ENCODE measurements at regions not wholly inside any gene's neighbourhood (a gene's known extent, or its start where the extent isn't known, plus 50 kb on each side); places are given as distances from the start of the nearest gene placed in this dataset.
"Not testable (repeated sequence)": the region's sequence is repeated elsewhere in the genome, so short reads cannot be mapped to it uniquely, and the experiment has no call there.

DNA sequence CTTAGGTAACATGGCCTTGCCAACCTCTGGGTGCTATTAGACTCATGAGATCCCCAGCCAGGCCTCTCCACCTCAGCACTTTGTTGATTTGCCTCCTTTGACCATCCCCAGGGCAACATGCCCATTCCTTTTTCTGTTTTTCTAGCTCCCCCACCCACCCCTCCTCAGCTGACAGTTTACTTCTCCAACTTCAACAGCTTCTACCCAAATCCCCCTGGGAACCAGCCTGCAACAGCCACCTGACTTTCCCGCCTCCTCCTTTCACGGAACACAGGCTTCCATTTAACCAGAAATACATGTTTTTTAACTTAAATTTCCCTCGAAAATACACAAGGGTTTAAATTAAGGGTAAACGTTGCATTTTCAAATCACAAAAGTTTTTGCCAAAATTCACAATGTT is 117.3 kb downstream of the DLEU7 start:
- no peak for DNase-seq

DNA sequence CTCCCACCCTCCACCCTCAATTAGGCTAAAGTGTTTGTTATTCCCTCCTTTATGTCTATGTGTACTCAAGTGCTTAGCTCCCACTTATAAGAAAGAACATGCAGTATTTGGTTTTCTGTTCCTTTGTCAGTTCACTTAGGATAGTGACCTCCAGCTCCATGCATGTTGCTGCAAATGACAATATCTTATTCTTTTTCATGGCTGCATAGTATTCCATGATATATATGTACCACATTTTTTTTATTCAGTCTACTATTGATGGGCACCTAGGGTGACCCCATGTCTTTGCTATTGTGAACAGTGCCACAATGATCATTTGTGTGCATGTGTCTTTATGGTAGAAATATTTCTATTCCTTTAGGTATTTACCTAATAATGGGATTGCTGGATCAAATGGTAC is 114.3 kb downstream of the DLEU7 start:
- DNase-seq = no peak

DNA sequence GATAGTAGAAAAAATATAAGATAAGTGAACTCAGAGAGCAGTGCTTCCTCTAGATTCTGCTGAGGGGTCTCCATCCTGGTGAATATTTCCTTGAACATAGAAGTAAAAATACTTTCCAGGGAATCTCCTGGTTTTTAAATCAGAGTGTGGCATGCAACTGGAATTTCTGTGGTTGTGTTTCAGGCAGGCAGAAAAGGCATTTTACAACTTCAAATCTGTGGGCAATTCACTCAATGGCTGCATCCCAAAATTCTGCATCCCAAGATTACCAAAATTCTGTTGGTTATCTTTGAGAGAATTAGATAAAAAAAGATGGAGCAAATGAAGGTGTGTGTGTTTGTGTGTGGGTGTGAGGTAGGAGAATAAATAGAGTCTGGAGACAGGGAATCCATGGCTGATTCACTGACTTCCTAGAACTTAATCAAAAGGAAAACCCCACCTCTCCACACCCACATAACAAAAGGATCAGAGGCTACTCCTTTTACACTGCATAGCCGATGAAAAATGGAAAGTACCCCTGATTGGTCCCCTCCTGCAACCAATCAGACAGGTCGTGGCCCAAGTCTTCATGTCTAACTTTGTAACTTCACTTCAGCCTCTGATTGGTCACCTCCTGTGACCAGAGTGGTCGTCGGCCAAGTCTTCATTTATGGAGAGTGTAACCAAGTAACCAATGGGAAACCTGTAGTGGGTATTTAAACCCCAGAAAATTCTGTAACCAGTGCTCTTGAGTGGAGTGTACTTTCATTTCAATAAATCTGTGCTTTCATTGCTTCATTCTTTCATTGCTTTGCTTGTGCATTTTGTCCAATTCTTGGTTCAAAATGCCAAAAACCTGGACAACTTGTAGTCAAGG is 112.8 kb downstream of the DLEU7 start:
- DNase-seq = no peak

DNA sequence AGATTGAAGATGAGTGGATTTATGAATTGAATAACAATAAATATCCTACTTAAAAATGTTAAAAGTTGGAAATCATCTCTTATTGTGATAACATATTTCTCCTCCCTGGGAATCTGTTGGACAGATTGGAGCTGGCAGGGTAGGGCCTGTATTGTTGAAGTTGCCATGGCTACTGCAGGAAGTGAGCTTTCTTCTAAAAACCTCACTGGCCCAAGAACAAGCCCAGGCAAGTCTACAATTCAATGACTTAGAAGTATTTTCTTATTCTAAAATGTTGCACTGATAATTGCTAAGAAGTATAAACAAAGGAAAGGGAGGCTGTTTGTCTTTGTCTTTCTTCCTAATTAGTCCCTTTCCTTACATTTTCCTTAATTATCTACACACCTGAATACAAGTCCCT is 112.1 kb downstream of the DLEU7 start:
- DNase-seq = no peak

DNA sequence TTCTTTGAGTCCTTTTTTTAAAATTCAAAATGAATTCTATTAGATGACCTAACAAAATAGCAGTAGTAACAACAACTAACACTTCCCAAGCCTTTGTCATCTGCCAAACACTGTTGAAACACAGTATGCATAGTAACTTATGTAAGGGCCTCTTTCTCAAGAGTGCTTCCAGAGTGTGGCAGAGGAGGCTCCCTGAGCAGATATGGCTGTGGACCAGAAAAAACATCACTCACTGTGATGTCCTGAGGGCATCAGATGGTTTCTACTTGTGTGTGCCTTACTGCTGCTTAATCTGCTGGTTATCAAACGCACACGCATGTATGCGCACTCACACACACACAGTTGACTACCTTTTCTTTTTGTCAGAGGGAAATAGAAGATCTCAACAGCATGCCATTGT is 110.8 kb downstream of the DLEU7 start:
- no peak for DNase-seq

DNA sequence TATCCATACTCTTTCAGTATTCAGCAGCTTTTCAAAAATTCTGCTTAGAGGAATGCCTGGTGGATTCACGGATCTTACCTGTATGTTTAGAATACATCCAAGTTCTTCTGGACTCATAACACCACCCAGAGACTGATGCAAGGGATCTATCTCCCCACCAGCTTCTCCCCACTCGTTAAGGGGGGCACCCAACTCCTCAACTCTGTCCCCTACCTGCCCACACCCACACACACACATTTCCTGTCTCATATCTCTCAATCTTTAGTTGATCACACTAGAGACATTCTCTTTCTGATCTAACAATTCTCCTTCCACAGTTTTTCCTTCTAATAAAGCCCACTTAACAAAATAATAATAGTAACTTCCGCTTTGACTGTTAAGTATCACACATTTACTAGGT is 110.1 kb downstream of the DLEU7 start:
- no peak for DNase-seq

DNA sequence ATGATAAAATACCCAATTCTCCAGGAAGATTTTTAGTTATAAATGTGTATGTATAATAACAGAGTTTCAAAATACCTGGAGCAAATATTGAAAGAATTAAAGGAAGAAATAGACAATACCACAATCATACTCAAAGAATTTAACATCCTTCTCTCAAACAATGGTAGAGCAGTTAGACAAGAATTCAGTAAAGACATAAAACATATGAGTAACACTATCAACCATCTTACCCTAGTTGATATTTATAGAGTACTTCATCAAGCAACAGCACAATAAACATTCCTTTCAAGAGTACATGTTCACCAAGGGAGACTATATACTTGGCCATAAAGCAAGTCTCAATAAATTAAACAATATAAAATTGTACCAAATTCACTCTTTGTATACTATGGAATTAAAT is 108.4 kb downstream of the DLEU7 start:
- no peak for DNase-seq

DNA sequence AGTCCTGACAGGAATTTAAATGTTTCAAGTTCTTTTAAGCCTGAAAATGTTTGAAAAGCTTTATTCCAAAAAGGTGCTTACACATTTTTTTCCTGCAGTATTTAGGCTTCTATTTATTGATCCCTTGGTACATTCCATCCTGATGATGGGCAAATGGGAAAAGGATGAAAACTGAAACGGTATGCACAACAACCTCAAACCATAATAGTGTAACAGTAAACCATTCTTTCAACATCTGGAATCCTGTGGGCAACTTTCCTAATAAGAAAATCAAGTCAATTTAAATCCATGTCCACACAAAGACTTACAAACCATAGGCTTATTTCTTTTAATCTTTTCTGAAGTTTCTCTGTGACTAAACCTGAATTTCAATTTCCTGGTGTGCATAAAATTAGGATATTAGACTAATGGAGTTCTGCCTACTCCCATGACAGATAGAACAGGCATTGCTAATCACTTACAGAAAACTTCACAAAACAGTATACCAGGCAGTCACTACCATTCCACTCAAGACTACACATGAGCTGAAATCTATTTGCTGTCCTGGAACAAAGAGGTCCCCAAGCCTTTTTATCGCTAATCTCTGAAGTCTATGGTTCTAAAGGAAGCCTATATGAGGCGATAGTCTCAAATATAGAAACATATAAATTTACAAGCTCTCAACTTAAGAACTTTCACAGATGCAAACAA is 103.3 kb downstream of the DLEU7 start:
- DNase-seq = no peak

DNA sequence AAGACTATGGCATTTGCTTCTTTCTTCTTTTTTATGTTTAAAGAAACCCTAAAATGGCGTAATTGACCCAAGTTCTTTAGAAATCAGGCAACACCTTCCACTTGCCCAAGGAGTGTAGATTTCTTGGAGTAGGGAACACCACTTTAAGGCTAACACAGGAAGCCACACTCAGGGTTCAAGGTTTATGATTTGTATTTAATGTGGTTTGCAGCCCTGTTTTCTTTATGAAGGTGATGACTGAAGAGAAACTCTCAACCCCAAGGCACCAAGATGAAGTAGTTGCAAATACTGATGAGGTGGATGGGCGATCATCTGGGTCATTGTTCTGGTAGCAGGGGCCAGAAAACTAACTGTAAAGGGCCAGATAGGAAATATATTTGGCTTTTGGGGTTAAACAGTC is 101.1 kb downstream of the DLEU7 start:
- DNase-seq = no peak

DNA sequence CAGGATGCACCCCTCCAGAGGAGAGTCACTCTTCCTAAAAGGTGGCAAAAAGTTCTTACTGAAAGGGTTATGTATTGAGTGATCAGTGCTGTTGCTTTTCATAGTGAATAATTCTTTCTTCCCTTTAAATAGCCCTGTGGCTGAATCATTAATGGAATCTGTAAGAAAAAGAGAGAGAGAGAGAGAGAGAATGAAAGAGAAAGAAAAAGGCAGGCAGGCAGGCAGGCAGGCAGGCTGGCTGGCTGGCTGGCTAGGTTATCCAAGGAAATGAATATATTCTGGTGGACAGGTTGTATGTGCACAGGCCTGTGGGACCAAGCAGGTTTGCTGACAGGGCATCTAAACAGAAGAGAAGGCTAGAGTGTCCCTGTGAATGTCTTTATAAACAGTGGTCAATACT is 100.5 kb downstream of the DLEU7 start:
- no peak for DNase-seq

DNA sequence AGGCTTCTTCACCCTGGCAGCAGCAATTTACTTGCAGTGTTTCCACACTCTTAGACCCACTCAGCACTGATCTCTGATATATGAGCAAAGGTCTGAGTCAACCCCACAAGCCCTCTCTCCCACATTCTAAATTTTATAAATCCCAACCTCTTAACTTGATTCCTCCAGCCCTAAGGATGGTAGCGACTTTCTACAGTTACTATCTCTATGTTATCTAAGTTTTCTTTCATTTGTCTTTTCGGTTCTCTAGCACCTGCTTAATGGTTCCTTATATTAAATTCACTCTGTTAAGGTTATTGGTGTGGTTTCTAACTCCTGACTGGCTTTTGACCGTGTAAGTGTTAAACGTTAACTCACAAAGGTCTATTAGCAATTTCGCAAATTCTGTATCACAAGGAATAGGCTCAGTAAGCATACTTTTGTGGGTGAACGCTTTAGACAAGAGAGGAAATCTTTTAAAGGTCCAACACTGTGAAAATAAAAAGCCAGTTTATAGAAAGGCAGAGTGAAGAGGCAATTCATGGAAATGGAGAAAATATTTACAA is 99.3 kb downstream of the DLEU7 start:
- no peak for DNase-seq

DNA sequence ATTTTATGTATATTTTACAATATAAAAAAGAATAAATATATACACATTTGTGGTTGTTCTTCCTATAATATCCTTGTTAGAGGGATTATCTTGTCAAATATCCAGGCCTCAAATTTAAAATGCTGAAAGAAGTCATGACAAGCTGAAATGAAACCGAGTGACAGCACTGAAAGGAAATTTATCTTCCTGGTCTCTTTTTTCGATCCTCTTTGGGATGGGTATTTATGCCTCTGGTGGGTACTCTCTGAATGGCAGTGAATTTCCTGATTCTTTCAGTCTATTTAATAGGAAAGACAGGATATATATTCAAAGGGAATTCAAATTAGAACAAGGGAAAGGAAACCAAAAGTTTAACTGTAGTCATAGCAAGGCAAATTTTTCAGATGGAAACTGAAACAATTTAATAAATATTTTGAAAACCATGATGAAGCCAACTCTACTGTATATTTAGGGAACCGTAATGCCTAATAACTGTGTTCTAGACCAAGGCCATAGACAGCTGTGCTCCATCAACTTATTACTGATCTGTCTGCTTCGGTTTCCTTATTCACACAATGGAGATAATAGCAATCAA is 97.9 kb downstream of the DLEU7 start:
- no peak for DNase-seq

DNA sequence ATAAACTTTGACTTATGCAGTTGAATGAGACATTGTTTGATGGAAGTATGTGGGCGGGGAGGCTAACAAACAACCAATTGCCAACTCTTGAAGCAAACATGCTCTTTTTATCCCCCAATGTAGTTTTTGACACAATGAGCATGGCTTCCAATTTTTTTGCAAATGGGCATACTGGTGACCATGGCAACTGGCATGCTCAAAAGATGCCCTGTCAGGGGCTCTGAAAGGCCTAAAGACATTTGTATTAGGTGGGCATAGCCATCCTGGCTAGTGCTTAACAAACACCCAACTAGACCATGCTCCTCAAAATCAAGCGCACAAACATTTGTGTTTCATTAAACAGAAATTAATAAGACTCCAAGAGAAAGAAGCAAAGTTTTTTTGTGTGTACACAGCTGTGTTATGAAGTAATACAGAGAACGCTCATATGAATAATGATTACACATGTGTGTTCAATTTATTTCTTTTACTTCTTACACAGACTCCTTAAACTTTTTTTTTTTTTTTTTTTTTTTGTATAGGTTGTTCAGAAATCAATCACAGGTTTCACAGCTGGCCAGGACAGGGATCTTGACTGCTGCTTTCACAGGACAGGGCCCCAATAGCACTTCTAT is 95.6 kb downstream of the DLEU7 start:
- no peak for DNase-seq

DNA sequence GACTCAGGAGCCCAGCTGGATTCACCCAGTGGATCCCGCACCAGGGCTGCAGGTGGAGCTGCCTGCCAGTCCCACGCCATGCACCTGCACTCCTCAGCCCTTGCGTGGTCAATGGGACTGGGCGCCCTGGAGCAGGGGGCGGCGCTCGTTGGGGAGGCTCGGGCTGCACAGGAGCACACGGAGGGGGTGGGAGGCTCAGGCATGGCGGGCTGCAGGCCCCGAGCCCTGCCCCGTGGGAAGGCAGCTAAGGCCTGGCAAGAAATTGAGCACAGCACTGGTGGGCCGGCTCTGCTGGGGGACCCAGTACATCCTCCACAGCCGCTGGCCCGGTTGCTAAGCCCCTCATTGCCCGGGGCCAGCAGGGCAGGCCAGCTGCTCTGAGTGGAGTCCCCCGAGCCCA is 90.3 kb downstream of the DLEU7 start:
- DNase-seq = not testable (repeated sequence)

DNA sequence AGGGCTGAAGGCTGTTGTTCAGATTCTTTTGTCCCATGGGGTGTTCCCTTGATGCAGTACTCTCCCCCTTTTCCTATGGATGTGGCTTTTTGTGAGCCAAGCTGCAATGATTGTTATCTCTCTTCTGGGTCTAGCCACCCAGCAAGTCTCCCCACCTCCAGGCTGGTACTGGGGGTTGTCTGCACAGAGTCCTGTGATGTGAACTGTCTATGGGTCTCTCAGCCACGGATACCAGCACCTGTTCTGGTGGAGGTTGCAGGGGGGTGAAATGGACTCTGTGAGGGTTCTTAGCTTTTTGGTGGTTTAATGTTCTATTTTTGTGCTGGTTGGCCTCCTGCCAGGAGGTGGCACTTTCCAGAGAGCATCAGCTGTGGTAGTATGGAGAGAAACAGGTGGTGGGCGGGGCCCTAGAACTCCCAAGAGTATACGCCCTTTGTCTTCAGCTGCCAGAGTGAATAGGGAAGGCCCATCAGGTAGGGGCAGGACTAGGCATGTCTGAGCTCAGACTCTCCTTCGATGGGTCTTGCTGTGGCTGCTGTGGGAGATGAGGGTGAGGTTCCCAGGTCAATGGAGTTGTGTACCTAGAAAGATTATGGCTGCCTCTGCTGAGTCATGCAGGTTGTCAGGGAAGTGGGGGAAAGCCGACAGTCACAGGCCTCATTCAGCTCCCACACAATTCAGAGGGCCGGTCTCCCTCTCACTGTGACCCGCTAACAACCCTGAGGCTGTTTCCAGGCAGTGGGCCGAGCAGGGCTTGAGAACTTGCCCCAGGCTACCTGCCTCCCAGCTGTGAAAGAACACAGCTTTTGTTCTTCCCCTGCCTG is 87.4 kb downstream of the DLEU7 start:
- not testable (repeated sequence) for DNase-seq

DNA sequence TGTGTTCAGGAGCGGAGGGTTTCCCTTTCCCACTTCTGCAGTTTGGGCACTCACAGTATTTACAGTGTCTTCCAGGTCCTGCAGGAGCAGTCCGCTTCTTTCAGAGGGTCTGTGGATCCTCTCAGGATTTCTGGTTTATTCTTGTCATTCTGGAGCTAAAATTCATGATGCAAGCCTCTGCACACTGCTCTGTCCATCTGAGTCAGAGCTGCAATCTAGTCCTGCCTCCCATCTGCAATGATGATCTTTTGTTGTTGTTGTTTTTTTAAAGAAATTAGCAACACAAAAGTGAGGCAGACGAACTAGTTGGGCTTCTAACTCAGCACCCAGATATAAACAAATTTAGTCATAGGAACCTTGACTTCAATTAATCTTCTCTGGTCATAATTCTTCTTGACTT is 86.5 kb downstream of the DLEU7 start:
- no peak for DNase-seq

DNA sequence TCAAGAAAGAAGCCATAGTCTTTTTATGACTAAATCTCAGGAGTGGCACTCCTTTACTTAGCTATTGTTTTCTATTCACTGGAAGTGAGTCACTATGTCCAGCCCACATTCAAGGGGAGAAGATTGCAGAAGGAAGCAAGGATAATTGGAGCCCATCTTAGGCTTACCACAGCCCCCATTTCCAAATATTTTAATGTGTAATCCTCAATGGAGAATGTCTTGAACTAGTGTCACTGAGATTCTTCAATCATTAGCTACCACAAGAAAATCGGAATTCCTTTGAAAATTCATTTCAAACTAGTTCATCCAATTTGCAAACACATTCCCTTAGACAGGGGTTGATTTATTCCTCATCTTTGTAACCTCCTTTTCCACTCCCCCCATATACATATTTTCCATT is 84.7 kb downstream of the DLEU7 start:
- no peak for DNase-seq

DNA sequence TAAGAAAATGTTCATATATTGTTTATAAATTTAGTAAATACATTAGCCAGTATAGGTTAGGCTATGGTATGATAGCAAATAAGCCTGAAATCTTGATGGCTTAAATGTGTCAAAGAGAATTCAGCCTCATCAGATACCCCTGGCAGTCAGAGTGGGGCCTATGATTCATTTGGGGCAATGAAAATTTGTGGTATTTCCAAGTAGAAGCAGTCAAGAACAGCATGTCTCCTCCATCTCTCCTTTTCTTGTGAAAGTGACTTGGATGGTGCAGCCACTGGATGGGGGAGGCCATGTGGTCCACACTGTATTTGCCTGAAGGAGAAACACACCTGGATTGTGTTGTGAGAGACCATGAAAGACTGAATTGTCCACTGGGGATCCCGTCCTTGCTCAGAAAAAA is 82.7 kb downstream of the DLEU7 start:
- DNase-seq = no peak

DNA sequence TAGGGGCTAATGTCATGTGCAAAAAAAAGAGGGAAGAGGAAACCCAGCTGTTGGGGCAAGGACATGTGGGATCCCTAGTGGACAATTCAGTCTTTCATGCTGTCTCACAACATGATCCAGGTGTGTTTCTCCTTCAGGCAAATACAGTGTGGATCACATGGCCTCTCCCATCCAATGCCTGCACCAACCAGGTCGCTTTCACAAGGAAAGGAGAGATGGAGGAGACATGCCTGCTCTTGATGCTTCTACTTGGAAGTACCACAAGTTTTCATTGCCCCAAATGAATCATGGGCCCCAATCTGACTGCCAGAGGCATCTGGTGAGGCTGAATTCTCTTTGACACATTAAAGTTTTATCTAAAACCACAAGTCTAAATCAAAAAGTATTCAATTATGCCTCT is 82.1 kb downstream of the DLEU7 start:
- no peak for DNase-seq

DNA sequence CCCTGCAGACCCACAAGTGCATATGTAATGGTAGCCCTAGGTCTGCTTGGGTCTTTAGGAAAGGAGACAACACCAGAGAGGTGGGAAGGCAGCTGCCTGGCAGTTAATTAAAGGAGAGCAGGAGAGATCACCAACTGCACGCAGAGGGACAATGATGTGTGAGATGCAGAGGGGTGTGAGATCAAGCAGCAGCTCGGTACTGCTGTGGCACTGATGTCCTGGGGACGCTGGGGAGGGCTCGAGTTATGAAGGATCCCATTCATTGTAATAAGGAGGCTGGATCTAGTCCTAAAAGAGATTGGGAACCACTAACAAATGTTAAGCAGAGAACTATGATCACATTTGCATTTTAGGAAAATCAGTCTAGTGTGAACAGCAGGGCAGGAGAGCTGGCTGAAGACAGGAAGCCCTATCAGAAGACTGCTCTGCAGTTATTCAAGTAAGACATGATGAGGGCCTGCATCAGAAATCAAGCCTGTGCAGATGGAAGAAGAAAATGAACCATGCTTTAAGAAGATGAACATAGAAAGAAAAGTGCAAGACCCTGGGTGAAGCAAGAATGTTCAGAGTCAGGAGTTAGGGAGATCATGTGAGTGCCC is 80.4 kb downstream of the DLEU7 start:
- no peak for DNase-seq

DNA sequence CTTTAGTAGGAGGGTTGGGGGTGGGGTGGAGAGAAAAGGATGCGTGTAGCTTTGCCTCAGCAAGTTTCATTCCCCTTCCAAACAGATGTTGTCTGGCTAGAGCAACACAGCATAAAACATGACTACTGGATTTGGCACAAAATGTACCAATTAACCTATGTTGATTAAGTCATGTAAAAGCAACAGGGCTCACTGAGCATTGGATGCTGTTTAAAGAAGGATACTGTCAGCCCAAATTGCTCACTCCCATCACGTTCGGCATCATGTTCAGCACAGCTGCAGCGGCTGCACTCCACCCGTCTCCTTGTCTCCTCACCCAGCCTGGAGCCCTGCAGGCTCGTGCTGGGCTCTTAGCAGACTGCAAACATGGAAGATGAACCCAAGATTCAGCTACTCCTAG is 77.5 kb downstream of the DLEU7 start:
- no peak for DNase-seq

DNA sequence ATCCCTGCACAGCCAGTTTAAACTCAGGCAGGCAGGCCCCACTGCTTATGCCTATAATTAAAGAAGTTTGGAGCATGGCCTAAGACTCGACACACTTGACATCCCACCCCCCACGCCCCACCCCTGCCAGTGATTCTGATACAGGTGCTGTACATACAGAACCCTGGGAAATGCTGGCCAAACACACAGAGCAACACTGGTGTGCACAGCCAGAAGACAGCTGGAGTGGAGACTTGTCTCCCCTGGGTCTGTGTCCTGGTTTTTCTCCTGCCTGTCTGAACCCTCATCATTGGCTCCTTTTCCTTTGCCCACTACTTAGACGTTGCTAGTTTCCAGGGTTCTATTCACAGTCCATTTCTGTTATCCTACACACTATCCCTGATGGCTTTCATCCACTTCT is 76.8 kb downstream of the DLEU7 start:
- no peak for DNase-seq
